ENCODE measurements at regions not wholly inside any gene's neighbourhood (a gene's known extent, or its start where the extent isn't known, plus 50 kb on each side); places are given as distances from the start of the nearest gene placed in this dataset.

DNA sequence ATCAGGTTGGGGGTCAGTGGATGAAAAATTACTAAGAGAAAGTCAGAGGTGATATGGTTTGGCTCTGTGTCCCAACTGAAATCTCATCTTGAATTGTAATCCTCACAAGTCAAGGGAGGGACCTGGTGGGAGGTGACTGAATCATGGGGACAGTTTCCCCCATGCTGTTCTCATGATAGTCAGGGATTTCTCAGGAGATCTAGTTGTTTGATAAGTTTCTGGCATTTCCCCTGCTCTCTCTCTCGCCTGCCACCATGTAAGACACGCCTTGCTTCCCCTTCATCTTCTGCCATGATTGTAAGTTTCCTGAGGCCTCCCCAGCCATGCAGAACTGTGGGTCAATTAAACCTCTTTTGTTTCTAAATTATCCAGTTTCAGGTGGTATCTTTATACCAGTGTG lies 945.8 kb upstream of the CRIM1 start:
- Histone ChIP-seq H3K79me2 (ENCODE audit: control insufficient read depth, insufficient read depth, low read length, unreplicated experiment) (no peaks in the 10 kb centered on the region), H3K36me3 (ENCODE audit: insufficient read depth, low read length) (no peaks in the 10 kb centered on the region), H2AFZ (ENCODE audit: low read length, unreplicated experiment) (no peak overlapping the region), H3K4me1 (ENCODE audit: control insufficient read depth, insufficient read depth, low read length, unreplicated experiment) (no peaks in the 10 kb centered on the region), H3K27me3 (ENCODE audit: insufficient read depth, low read length) (no peaks in the 10 kb centered on the region), H3K27ac (ENCODE audit: low read depth, low read length) (no peak overlapping the region), H3K4me3 (ENCODE audit: low read depth, low read length) (no peak overlapping the region)

DNA sequence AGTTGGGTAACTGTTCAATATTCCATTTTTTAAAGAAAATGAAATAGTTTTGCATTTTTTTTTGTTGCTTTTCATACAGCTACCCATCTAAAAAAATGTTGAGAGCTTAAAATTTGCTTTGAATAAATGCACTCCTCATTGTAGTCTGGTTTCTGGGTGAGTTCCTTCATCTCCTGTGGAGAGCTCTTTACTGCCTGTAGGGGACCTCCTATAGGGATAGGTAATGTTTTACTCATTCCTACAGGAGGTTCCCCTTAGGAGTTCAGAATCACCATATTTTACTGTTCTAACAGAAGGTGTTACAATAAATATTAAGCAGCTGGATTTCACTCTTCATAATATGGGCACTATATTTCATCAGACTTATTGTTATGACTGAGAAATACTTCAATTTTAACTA lies 947.3 kb upstream of the CRIM1 start:
- no peaks in the 10 kb centered on the region for H3K79me2 ChIP-seq (ENCODE audit: control insufficient read depth, insufficient read depth, low read length, unreplicated experiment)
- H3K27ac ChIP-seq (ENCODE audit: low read depth, low read length), result no peak overlapping the region
- no peaks in the 10 kb centered on the region for H3K27me3 ChIP-seq (ENCODE audit: insufficient read depth, low read length)

DNA sequence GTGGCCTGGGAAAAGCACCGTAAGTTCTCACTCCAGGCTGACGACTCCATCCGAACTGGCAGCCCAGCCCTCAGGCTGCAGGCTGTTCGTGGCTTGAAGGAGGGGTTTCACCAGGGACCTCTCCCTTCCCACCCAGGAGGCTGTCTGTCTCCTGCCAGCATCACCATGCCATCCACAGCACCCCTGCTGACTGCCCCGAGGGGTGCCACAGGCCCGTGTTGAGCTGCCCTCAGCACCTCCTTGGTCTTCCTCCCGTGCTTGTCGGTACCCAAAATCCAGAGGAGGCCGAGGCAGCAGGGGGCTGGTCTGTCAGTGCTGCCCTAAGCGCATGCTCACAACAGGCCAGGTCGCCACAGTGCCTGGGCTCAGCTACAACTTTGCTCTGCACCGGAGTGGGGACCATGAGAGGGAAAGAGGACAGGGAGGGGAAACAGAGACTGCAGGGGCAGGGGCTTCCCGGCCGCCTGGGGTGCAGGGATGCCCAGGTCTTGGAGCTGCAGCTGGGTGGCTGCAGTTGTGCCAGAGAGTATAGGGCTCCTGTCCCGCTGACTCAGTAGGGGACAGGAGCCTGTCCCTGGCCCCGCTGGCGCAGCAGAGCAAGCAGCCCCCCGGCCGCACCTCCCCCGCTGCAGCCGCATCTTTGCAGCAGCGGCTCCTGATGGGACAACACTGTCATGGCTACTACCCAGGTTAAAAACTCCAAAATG lies 963.7 kb upstream of the CRIM1 start:
- no peak overlapping the region for H2AFZ ChIP-seq (ENCODE audit: low read length, unreplicated experiment)
- no peaks in the 10 kb centered on the region for H3K4me1 ChIP-seq (ENCODE audit: control insufficient read depth, insufficient read depth, low read length, unreplicated experiment)
- no peaks in the 10 kb centered on the region for H3K79me2 ChIP-seq (ENCODE audit: control insufficient read depth, insufficient read depth, low read length, unreplicated experiment)
- no peaks in the 10 kb centered on the region for H3K27me3 ChIP-seq (ENCODE audit: insufficient read depth, low read length)
- H3K36me3 ChIP-seq (ENCODE audit: insufficient read depth, low read length), result no peaks in the 10 kb centered on the region
- H3K27ac ChIP-seq (ENCODE audit: low read depth, low read length), result no peak overlapping the region
- H3K4me3 ChIP-seq (ENCODE audit: low read depth, low read length), result no peak overlapping the region

More for the DNA sequence above, 947.3 kb upstream of the CRIM1 start:
- no peak overlapping the region for H3K4me3 ChIP-seq (ENCODE audit: low read depth, low read length)
- no peaks in the 10 kb centered on the region for H3K36me3 ChIP-seq (ENCODE audit: insufficient read depth, low read length)
- H2AFZ ChIP-seq (ENCODE audit: low read length, unreplicated experiment), result no peak overlapping the region
- H3K4me1 ChIP-seq (ENCODE audit: control insufficient read depth, insufficient read depth, low read length, unreplicated experiment), result no peaks in the 10 kb centered on the region

DNA sequence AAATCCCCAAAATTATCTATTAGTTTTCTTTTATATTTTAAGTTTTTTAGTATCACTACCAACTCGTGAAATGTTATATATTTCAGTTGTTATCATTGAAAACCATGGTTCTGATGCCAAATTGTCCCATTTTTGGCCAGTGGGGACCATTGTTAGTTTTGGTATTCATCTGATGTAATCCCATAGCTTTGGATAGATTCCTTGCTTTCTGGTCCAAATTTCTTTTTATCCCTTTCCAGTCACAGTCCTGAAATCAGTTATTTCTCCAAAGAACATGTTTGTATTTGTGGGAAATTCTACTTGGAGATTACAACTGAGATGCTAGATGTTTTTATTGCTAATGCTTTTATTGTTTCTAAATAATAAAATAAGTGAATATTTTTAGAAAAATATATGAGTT lies 976.8 kb upstream of the CRIM1 start:
- Histone ChIP-seq H3K27ac (ENCODE audit: low read depth, low read length) (no peak overlapping the region), H2AFZ (ENCODE audit: low read length, unreplicated experiment) (no peak overlapping the region), H3K4me1 (ENCODE audit: control insufficient read depth, insufficient read depth, low read length, unreplicated experiment) (no peaks in the 10 kb centered on the region), H3K36me3 (ENCODE audit: insufficient read depth, low read length) (no peaks in the 10 kb centered on the region), H3K27me3 (ENCODE audit: insufficient read depth, low read length) (no peaks in the 10 kb centered on the region), H3K4me3 (ENCODE audit: low read depth, low read length) (no peak overlapping the region), H3K79me2 (ENCODE audit: control insufficient read depth, insufficient read depth, low read length, unreplicated experiment) (no peaks in the 10 kb centered on the region)

DNA sequence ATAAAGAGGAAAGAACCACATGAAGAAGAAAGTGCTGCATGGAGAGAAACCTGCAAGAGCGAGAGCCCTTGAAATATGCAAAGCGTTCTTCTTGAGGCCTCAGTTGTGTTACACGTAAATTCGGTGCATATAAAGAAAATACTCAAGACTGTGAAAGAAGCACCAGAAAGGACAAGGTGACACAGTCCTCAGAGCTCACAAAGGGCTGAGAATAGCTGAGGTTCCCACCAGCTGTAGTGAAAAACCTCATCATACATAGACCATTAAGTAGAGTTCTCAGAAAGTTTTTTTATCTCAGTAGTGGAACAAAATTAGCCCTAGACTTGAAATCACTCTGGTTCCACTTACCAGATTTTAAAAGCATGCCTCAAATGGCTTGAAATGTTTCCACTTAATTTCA lies 980.7 kb upstream of the CRIM1 start:
- H2AFZ ChIP-seq (ENCODE audit: low read length, unreplicated experiment), result no peak overlapping the region
- no peak overlapping the region for H3K27ac ChIP-seq (ENCODE audit: low read depth, low read length)
- H3K36me3 ChIP-seq (ENCODE audit: insufficient read depth, low read length), result no peaks in the 10 kb centered on the region
- H3K4me1 ChIP-seq (ENCODE audit: control insufficient read depth, insufficient read depth, low read length, unreplicated experiment), result no peaks in the 10 kb centered on the region
- H3K79me2 ChIP-seq (ENCODE audit: control insufficient read depth, insufficient read depth, low read length, unreplicated experiment), result no peaks in the 10 kb centered on the region
- no peaks in the 10 kb centered on the region for H3K27me3 ChIP-seq (ENCODE audit: insufficient read depth, low read length)
- H3K4me3 ChIP-seq (ENCODE audit: low read depth, low read length), result no peak overlapping the region

DNA sequence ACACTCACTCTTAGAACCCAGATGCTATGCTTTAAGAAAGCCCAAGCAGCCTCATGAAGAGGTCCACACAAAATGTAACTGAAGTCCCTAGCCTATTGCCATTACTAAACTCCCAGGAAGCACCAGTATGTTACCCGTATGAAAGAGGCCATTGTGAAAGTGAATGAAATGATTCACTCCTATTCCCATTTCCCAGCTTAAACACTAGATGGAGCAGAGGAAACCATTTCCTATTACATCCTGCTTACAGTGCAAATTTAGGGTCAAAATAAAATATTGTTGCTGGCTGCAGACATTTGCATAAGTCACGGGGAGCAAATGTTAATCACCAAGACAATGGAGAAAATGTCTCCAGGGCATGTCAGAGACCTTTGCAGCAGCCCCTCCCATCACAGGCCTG lies 989.7 kb upstream of the CRIM1 start:
- H3K36me3 ChIP-seq (ENCODE audit: insufficient read depth, low read length), result no peaks in the 10 kb centered on the region
- no peaks in the 10 kb centered on the region for H3K4me1 ChIP-seq (ENCODE audit: control insufficient read depth, insufficient read depth, low read length, unreplicated experiment)
- H3K27ac ChIP-seq (ENCODE audit: low read depth, low read length), result no peak overlapping the region
- H3K27me3 ChIP-seq (ENCODE audit: insufficient read depth, low read length), result no peaks in the 10 kb centered on the region
- no peak overlapping the region for H2AFZ ChIP-seq (ENCODE audit: low read length, unreplicated experiment)
- H3K79me2 ChIP-seq (ENCODE audit: control insufficient read depth, insufficient read depth, low read length, unreplicated experiment), result no peaks in the 10 kb centered on the region
- no peak overlapping the region for H3K4me3 ChIP-seq (ENCODE audit: low read depth, low read length)

DNA sequence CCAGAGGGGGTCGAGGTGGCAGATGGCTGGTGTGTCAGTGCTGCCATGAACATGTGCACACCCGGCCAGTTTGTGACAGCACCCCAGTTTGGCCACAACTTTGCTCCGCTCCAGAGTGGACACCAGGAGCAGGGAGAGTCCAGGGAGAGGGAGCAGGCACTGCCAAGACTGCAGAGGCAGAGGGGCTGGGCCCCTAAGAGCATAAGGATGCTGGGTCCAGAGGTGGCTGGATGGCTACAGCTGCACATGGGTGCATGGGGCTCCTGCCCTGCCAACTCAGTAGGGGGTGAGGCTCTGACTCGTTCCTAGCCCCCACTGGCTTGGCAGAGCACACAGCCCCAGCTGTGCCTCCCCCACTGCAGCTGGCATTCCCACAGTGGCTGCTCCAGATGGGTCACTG lies 999.2 kb upstream of the CRIM1 start:
- Histone ChIP-seq H3K36me3 (ENCODE audit: insufficient read depth, low read length) (no peaks in the 10 kb centered on the region), H3K27ac (ENCODE audit: low read depth, low read length) (no peak overlapping the region), H3K4me1 (ENCODE audit: control insufficient read depth, insufficient read depth, low read length, unreplicated experiment) (no peaks in the 10 kb centered on the region), H3K79me2 (ENCODE audit: control insufficient read depth, insufficient read depth, low read length, unreplicated experiment) (no peaks in the 10 kb centered on the region), H3K4me3 (ENCODE audit: low read depth, low read length) (no peak overlapping the region), H3K27me3 (ENCODE audit: insufficient read depth, low read length) (no peaks in the 10 kb centered on the region), H2AFZ (ENCODE audit: low read length, unreplicated experiment) (no peak overlapping the region)

DNA sequence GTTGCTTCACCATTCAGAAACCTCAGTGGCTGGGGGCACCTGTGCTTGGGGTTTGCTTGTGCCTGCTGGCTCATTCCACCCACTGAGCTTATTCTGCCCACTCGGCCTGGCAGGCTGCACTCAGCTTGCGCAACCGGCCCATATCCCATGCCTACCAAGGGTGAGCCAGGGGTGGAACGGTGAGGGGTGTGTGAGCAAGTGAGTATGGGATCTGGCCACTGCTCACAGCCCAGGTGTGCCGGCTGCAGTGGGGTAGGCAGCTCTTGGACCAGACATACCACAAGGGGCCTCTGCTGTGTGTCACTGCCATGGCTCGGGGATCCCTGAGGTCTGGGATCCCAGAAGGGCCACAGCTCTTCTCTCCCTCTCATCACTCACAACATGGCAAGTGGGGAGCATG lies 1000.5 kb upstream of the CRIM1 start:
- H3K4me1 ChIP-seq (ENCODE audit: control insufficient read depth, insufficient read depth, low read length, unreplicated experiment), result no peaks in the 10 kb centered on the region
- no peak overlapping the region for H2AFZ ChIP-seq (ENCODE audit: low read length, unreplicated experiment)
- no peaks in the 10 kb centered on the region for H3K36me3 ChIP-seq (ENCODE audit: insufficient read depth, low read length)
- H3K27me3 ChIP-seq (ENCODE audit: insufficient read depth, low read length), result no peaks in the 10 kb centered on the region
- H3K4me3 ChIP-seq (ENCODE audit: low read depth, low read length), result no peak overlapping the region
- H3K79me2 ChIP-seq (ENCODE audit: control insufficient read depth, insufficient read depth, low read length, unreplicated experiment), result no peaks in the 10 kb centered on the region
- no peak overlapping the region for H3K27ac ChIP-seq (ENCODE audit: low read depth, low read length)

DNA sequence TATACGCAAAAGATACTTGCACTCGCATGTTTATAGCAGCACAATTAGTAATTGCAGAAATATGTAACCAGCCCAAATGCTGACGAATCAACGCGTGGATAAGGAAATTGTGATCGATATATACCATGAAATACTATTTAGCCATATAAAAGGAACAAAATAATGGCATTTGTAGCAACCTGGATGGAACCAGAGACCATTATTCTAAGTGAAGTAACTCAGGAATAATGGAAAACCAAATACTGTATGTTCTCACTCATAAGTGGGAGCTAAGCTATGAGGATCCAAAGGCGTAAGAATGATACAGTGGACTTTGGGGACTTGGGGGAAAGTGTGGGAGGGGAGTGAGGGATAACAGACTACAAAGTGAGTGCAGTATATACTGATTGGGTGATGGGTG lies 1008.0 kb upstream of the CRIM1 start:
- no peak overlapping the region for H3K27ac ChIP-seq (ENCODE audit: low read depth, low read length)
- H2AFZ ChIP-seq (ENCODE audit: low read length, unreplicated experiment), result no peak overlapping the region
- no peaks in the 10 kb centered on the region for H3K4me1 ChIP-seq (ENCODE audit: control insufficient read depth, insufficient read depth, low read length, unreplicated experiment)
- H3K27me3 ChIP-seq (ENCODE audit: insufficient read depth, low read length), result no peaks in the 10 kb centered on the region
- H3K4me3 ChIP-seq (ENCODE audit: low read depth, low read length), result no peak overlapping the region
- H3K79me2 ChIP-seq (ENCODE audit: control insufficient read depth, insufficient read depth, low read length, unreplicated experiment), result no peaks in the 10 kb centered on the region
- H3K36me3 ChIP-seq (ENCODE audit: insufficient read depth, low read length), result no peaks in the 10 kb centered on the region

DNA sequence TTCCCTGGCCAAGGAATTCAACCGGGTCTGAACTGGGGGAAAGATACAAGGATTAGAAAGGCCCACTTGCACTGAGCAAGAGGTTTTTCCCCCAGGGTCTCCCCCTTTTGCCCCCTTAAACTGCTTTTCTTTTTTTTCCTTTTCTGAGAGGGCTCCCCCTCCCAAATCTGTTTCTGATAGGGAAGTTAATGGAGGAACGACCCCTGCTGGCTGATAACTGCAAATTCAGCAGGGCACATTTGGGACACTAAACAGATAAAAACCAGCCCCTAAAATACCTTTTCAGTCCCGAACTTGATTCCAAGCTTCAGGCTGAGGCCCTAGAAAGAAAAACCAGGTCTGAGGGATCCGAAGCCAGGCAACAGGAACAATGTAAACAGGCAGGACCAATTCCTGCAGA lies 1012.4 kb upstream of the CRIM1 start:
- Histone ChIP-seq H3K4me3 (ENCODE audit: low read depth, low read length) (no peak overlapping the region), H2AFZ (ENCODE audit: low read length, unreplicated experiment) (no peak overlapping the region), H3K27ac (ENCODE audit: low read depth, low read length) (no peak overlapping the region), H3K27me3 (ENCODE audit: insufficient read depth, low read length) (no peaks in the 10 kb centered on the region), H3K79me2 (ENCODE audit: control insufficient read depth, insufficient read depth, low read length, unreplicated experiment) (no peaks in the 10 kb centered on the region), H3K4me1 (ENCODE audit: control insufficient read depth, insufficient read depth, low read length, unreplicated experiment) (no peaks in the 10 kb centered on the region), H3K36me3 (ENCODE audit: insufficient read depth, low read length) (no peaks in the 10 kb centered on the region)

DNA sequence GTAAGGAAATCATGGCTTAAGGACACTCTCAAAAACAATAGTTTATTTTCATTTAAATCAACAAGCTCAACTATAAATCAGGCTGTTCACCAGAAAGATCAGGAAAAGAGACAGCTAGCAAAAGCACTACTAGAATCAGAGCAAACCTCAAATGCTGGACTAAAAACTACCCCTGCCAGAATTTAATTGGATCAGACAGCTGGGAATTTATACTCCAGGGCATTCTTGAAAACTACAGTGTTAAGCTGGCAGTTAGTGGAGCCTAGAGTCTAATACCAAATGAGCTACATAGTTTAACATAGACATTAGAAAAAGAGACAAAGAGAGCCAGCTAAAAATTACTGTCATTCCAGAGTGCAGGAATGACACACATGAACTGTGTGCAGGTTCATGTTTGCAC lies 1016.4 kb upstream of the CRIM1 start:
- Histone ChIP-seq H3K79me2 (ENCODE audit: control insufficient read depth, insufficient read depth, low read length, unreplicated experiment) (no peaks in the 10 kb centered on the region), H2AFZ (ENCODE audit: low read length, unreplicated experiment) (no peak overlapping the region), H3K27ac (ENCODE audit: low read depth, low read length) (no peak overlapping the region), H3K27me3 (ENCODE audit: insufficient read depth, low read length) (no peaks in the 10 kb centered on the region), H3K4me3 (ENCODE audit: low read depth, low read length) (no peak overlapping the region), H3K4me1 (ENCODE audit: control insufficient read depth, insufficient read depth, low read length, unreplicated experiment) (no peaks in the 10 kb centered on the region), H3K36me3 (ENCODE audit: insufficient read depth, low read length) (no peaks in the 10 kb centered on the region)
